Ovary (tissue), 7 donors: ENCODE measurements at regions not wholly inside any gene's neighbourhood (a gene's known extent, or its start where the extent isn't known, plus 50 kb on each side); places are given as distances from the start of the nearest gene placed in this dataset.

ENCODE experiments used
- DNase-seq, 5 donors: peaks; one replicate each; pipeline ENCODE4 v3.0.0-alpha.2; 2019 to 2020
- H3K27ac ChIP-seq, 2 donors: fragments of 200-600 bp; one replicate each; pipeline versions ENCODE4 v1.5.1 to v1.8.0; 2019 to 2022
- H3K27me3 ChIP-seq: fragments of 200-600 bp; one replicate; pipeline ENCODE4 v1.8.0; 2022
- H3K36me3 ChIP-seq: fragments of 200-600 bp; sonication (generic); one replicate; pipeline ENCODE4 v1.5.1; 2019
- H3K4me1 ChIP-seq: one replicate; pipeline ENCODE4 v1.8.1; 2013; ENCODE audit warnings: mild to moderate bottlenecking, moderate library complexity; ENCODE audit not compliant: insufficient read depth
- H3K4me3 ChIP-seq: fragments of 200-600 bp; sonication (generic); one replicate; pipeline ENCODE4 v1.5.1; 2017
- H3K9me3 ChIP-seq, 2 donors: fragments of 200-600 bp in 1 of 2; sonication (generic) in 1 of 2; one replicate each; pipeline versions ENCODE4 v1.5.1 to v1.8.1; 2013 to 2019; ENCODE audit warnings: mild to moderate bottlenecking in 1 of 2, moderate library complexity in 1 of 2
- CTCF ChIP-seq, 3 donors: fragments of 450-650 bp in 2 of 3; fragments of 200-600 bp in 1 of 3; IDR thresholded peaks; one replicate each; pipeline versions ENCODE4 v1.5.1 to v1.8.0; 2016 to 2022; ENCODE audit warnings: antibody characterized with exemption in 3 of 3, mild to moderate bottlenecking in 1 of 3
- EP300 ChIP-seq: sonication (generic); formaldehyde crosslinking; IDR thresholded peaks from one replicate; pipeline ENCODE4 v1.6.1; 2017; ENCODE audit warnings: antibody characterized with exemption
- POLR2A ChIP-seq: fragments of 450-650 bp; IDR thresholded peaks from one replicate; pipeline ENCODE4 v1.6.1; 2017; ENCODE audit warnings: antibody characterized with exemption, mild to moderate bottlenecking, moderate library complexity
- WGBS, 3 donors: extraction: QIAGEN DNeasy Blood & Tissue Kit in 1 of 3; methylation state at CpG; one replicate each; pipeline versions ENCODE4 v1.1.5 to v1.1.7; 2013 to 2017; 5-methylcytosine and 5-hydroxymethylcytosine counted together
- intact Hi-C, 4 donors: fragments of 100-400 bp; cut with DNase I; formaldehyde crosslinking; loops; one replicate each; pipeline versions ENCODE4 v1.11.0 to v1.15.1; 2022 to 2023
- donor health status: DM: no; HTN: no; CAD: no; lungs with moderate emphysema.
- donor health status: DM: no; HTN: no; CAD: no.
- donor health status: Bipolar disorder and iron deficiency.
- donor health status: DM: no; HTN: no; CAD: no.
- donor health status: DM: yes; HTN: yes; CAD: no.

GRCh38 chr7:131010029-131010716 is 276.2 kb upstream of the KLF14 start:
- Histone ChIP-seq H3K27ac (no peak overlapping the region), H3K36me3 (no peaks in the 10 kb centered on the region), H3K9me3 (no peaks in the 10 kb centered on the region), H3K4me1 (peaks cover 31% of the 10 kb centered on the region), H3K27me3 (no peaks in the 10 kb centered on the region), H3K4me3 (no peak overlapping the region)
- intact Hi-C loops, result loop anchor here in 1 of 4 donors (10.0 kb wide), 1 partner anchor 115 kb away; no protein-coding TSS in a partner anchor
- TF ChIP-seq CTCF (IDR thresholded peaks at IDR 0.05) (no peak), EP300 (no peak), POLR2A (no peak)
- no peak for DNase-seq
- WGBS, 3 donors, result 89 to 91% (median 91%) methylated on average over 12 of the region's 12 CpGs

- intact Hi-C loops, result loop anchor here in 1 of 4 donors (10.0 kb wide), 1 partner anchor 116 kb away; no protein-coding TSS in a partner anchor
- Histone ChIP-seq H3K36me3 (no peaks in the 10 kb centered on the region), H3K27me3 (no peaks in the 10 kb centered on the region), H3K4me1 (peaks cover 34% of the 10 kb centered on the region), H3K9me3 (no peaks in the 10 kb centered on the region), H3K4me3 (no peak overlapping the region), H3K27ac (no peak overlapping the region)
- TF ChIP-seq CTCF (IDR thresholded peaks at IDR 0.05) (no peak), EP300 (no peak), POLR2A (no peak)
- DNase-seq, result no peak
- WGBS, 3 donors, result 79 to 86% (median 83%) methylated on average over 6 of the region's 6 CpGs
Measured at GRCh38 chr7:131010717-131011431, 276.9 kb upstream of the KLF14 start.

GRCh38 chr7:131011432-131011742 is 277.4 kb upstream of the KLF14 start:
- 54 to 77% (median 73%) methylated on average over 4 of the region's 4 CpGs for WGBS, 3 donors
- Histone ChIP-seq H3K9me3 (no peaks in the 10 kb centered on the region), H3K27ac (no peak overlapping the region), H3K27me3 (no peaks in the 10 kb centered on the region), H3K4me1 (peaks cover 34% of the 10 kb centered on the region), H3K36me3 (no peaks in the 10 kb centered on the region), H3K4me3 (no peak overlapping the region)
- DNase-seq, result no peak
- TF ChIP-seq POLR2A, result no peak
- no peak for TF ChIP-seq CTCF (IDR thresholded peaks at IDR 0.05)
- no peak for TF ChIP-seq EP300
- intact Hi-C loops, result loop anchor here in 1 of 4 donors (10.0 kb wide), 1 partner anchor 117 kb away; no protein-coding TSS in a partner anchor

- intact Hi-C loops, result loop anchor here in 1 of 4 donors (10.0 kb wide), 1 partner anchor 117 kb away; no protein-coding TSS in a partner anchor
- Histone ChIP-seq H3K27me3 (no peaks in the 10 kb centered on the region), H3K4me1 (peaks cover 36% of the 10 kb centered on the region), H3K9me3 (no peaks in the 10 kb centered on the region), H3K27ac (peak overlapping the region in 1 of 2 donors; percentile 60), H3K36me3 (no peaks in the 10 kb centered on the region), H3K4me3 (no peak overlapping the region)
- DNase-seq, result peak in 1 of 5 donors; percentile 55
- WGBS, 3 donors, result 4 to 8% (median 8%) methylated on average over 4 of the region's 4 CpGs
- TF ChIP-seq CTCF (IDR thresholded peaks at IDR 0.05), result no peak
- TF ChIP-seq EP300, result no peak
- no peak for TF ChIP-seq POLR2A
Measured at GRCh38 chr7:131011976-131012375, 278.0 kb upstream of the KLF14 start.
